Hepatocyte (in vitro differentiated cells): ENCODE measurements at regions not wholly inside any gene's neighbourhood (a gene's known extent, or its start where the extent isn't known, plus 50 kb on each side); places are given as distances from the start of the nearest gene placed in this dataset.

ENCODE experiments used
- CTCF ChIP-seq: fragments of 200-600 bp; sonication (generic); IDR thresholded peaks from 2 replicates; pipeline ENCODE4 v1.5.1; 2016; ENCODE audit warnings: antibody characterized with exemption, mild to moderate bottlenecking; ENCODE audit not compliant: poor library complexity
- EZH2 ChIP-seq: fragments of 200-600 bp; sonication (generic); IDR thresholded peaks from 2 replicates; pipeline ENCODE4 v1.6.1; 2016; ENCODE audit warnings: antibody characterized with exemption, mild to moderate bottlenecking, borderline replicate concordance

- TF ChIP-seq EZH2 (no peak), CTCF (no peak)
These were observed 89.0 kb downstream of the DRD1 start for GRCh38 chr5:175354964-175355363.
